Endothelial cell of umbilical vein (primary cell): ENCODE measurements at regions not wholly inside any gene's neighbourhood (a gene's known extent, or its start where the extent isn't known, plus 50 kb on each side); places are given as distances from the start of the nearest gene placed in this dataset.

Experiments
- BruUV-seq: library from RNA; stranded (reverse); fragments of 400-500 nt; replicated peaks from 2 replicates; lab custom pipeline; 2021; lab: Mats Ljungman, UMichigan
- CTCF ChIA-PET: fragments of 300-600, 350-600 bp; sonication (Branson Sonifier 250); formaldehyde crosslinking; loops from one replicate; lab custom pipeline; 2021; ENCODE audit warnings: antibody characterized with exemption, inconsistent platforms; lab: Charles Lee
- POLR2A ChIA-PET: fragments of 300-600, 350-600 bp; sonication (Branson Sonifier 250); formaldehyde crosslinking; loops from one replicate; lab custom pipeline; 2021; ENCODE audit warnings: antibody characterized with exemption, inconsistent platforms; lab: Charles Lee
- DNase-seq: peaks from one replicate; pipeline ENCODE4 v3.0.0-alpha.2; 2011; ENCODE audit warnings: low read depth, low spot score
- FAIRE-seq: peaks from 2 replicates; lab custom pipeline; 2011; peaks lifted over from hg19 to GRCh38; lab: Jason Lieb, UNC
- H2AFZ ChIP-seq: 2 replicates; pipeline ENCODE4 v1.6.0; 2012; ENCODE audit warnings: low read depth, low read length, control low read depth, inconsistent platforms
- H3K27ac ChIP-seq: 2 replicates; pipeline ENCODE4 v1.5.1; 2011; ENCODE audit warnings: low read depth, mild to moderate bottlenecking, control low read depth, low read length, moderate library complexity; ENCODE audit not compliant: insufficient read depth
- H3K27me3 ChIP-seq, 2 experiments: 2 replicates each; pipeline versions ENCODE4 v1.6.0 to v1.6.1; 2011; ENCODE audit warnings: low read length in 2 of 2, mixed read lengths in 1 of 2; ENCODE audit not compliant: control insufficient read depth in 2 of 2, insufficient read depth in 2 of 2
- H3K36me3 ChIP-seq, 2 experiments: 2 replicates in 1 of 2; 3 replicates in 1 of 2; pipeline ENCODE4 v1.5.1; 2011; ENCODE audit warnings: low read length in 2 of 2, mild to moderate bottlenecking in 1 of 2, moderate library complexity in 1 of 2; ENCODE audit not compliant: control insufficient read depth in 2 of 2, insufficient read depth in 2 of 2; ENCODE audit errors: extremely low read depth in 1 of 2
- H3K4me1 ChIP-seq: 3 replicates; pipeline ENCODE4 v1.5.1; 2011; ENCODE audit warnings: mild to moderate bottlenecking, low read length; ENCODE audit not compliant: control insufficient read depth, insufficient read depth; ENCODE audit errors: extremely low read depth
- H3K4me2 ChIP-seq: 2 replicates; pipeline ENCODE4 v1.6.1; 2011; ENCODE audit warnings: low read length, control low read depth, mixed read lengths; ENCODE audit not compliant: insufficient read depth
- H3K4me3 ChIP-seq, 3 experiments: fragments of 200-600 bp in 1 of 3; sonication (generic), shearing (Covaris generic) in 1 of 3; replicated peaks in 1 of 3; 2 replicates each; pipeline ENCODE4 v1.5.1; 2011 to 2016; ENCODE audit warnings: control low read depth in 3 of 3, low read length in 3 of 3, mild to moderate bottlenecking in 2 of 3, inconsistent platforms in 1 of 3, low read depth in 1 of 3, moderate library complexity in 1 of 3; ENCODE audit not compliant: insufficient read depth in 1 of 3
- H3K79me2 ChIP-seq: 2 replicates; pipeline ENCODE4 v1.6.0; 2012; ENCODE audit warnings: low read length, inconsistent platforms; ENCODE audit not compliant: control insufficient read depth, insufficient read depth
- H3K9ac ChIP-seq: replicated peaks from 2 replicates; pipeline ENCODE3; 2011; ENCODE audit warnings: low read length, control low read depth; ENCODE audit not compliant: insufficient read depth; ENCODE audit errors: extremely low read depth
- H3K9me1 ChIP-seq: replicated peaks from 3 replicates; pipeline ENCODE4 v1.6.0; 2011; ENCODE audit warnings: mild to moderate bottlenecking, low read length; ENCODE audit not compliant: control insufficient read depth, insufficient read depth; ENCODE audit errors: extremely low read depth
- H3K9me3 ChIP-seq: replicated peaks from 2 replicates; pipeline ENCODE4 v1.5.1; 2012; ENCODE audit warnings: low read length, inconsistent platforms; ENCODE audit not compliant: control insufficient read depth, insufficient read depth
- H4K20me1 ChIP-seq: replicated peaks from 2 replicates; pipeline ENCODE3; 2011; ENCODE audit warnings: mild to moderate bottlenecking, low read length; ENCODE audit not compliant: control insufficient read depth, insufficient read depth; ENCODE audit errors: extremely low read depth
- CTCF ChIP-seq, 2 donors: IDR thresholded peaks; 1 replicate in 1 of 2; 2 replicates in 1 of 2; pipeline ENCODE4 v1.5.1; 2011; ENCODE audit warnings: low read length in 2 of 2, mild to moderate bottlenecking in 2 of 2, moderate library complexity in 2 of 2, control low read depth in 1 of 2, inconsistent platforms in 1 of 2, low read depth in 1 of 2; ENCODE audit not compliant: insufficient read depth in 1 of 2; ENCODE audit errors: extremely low read depth in 1 of 2
- EZH2 ChIP-seq: IDR thresholded peaks from 2 replicates; pipeline ENCODE4 v1.6.1; 2012; ENCODE audit warnings: borderline replicate concordance, low read depth, mild to moderate bottlenecking, moderate library complexity, low read length, inconsistent platforms; ENCODE audit not compliant: severe bottlenecking
- FOS ChIP-seq: IDR thresholded peaks from 2 replicates; pipeline ENCODE4 v1.6.1; 2011; ENCODE audit warnings: mild to moderate bottlenecking, low read length, moderate library complexity, borderline replicate concordance; ENCODE audit not compliant: insufficient read depth
- GATA2 ChIP-seq: IDR thresholded peaks from 2 replicates; pipeline ENCODE4 v1.7.0; 2011; ENCODE audit warnings: low read depth, mild to moderate bottlenecking, moderate library complexity, mixed read lengths, low read length; ENCODE audit not compliant: insufficient read length, insufficient read depth
- JUN ChIP-seq: IDR thresholded peaks from 2 replicates; pipeline ENCODE4 v1.6.1; 2011; ENCODE audit warnings: borderline replicate concordance, low read depth; ENCODE audit not compliant: insufficient read length, insufficient read depth
- MYC ChIP-seq: IDR thresholded peaks from one replicate; pipeline ENCODE4 v1.6.1; 2011; ENCODE audit warnings: mild to moderate bottlenecking, low read depth, low read length
- POLR2A ChIP-seq: IDR thresholded peaks from 2 replicates; pipeline ENCODE4 v1.6.1; 2012; ENCODE audit warnings: low read depth, mild to moderate bottlenecking, control low read depth, low read length
- POLR2AphosphoS5 ChIP-seq: IDR thresholded peaks from 2 replicates; pipeline ENCODE4 v1.6.1; 2012; ENCODE audit warnings: low read depth, mild to moderate bottlenecking, control low read depth, low read length, moderate library complexity; ENCODE audit not compliant: insufficient read depth
- dilution Hi-C: fragments of 300-500 bp; cut with MboI; formaldehyde crosslinking; loops from one replicate; pipeline ENCODE4 v1.15.0; 2019; ENCODE audit warnings: low sequenced_read_pairs; ENCODE audit not compliant: extremely low pct_ligation_motif_present
- intact Hi-C: fragments of 100-400 bp; cut with micrococcal nuclease; formaldehyde crosslinking; loops from one replicate; pipeline ENCODE4 v1.10.0; 2022
- TF ChIP-seq, protein P1 (sequence below): IDR thresholded peaks from 2 replicates; pipeline ENCODE4 v1.6.1; 2011; ENCODE audit not compliant: insufficient read depth, insufficient read length

GRCh38 chr15:29873947-29874411 lies 51.7 kb upstream of the TJP1 start:
- Histone ChIP-seq H3K9me3 (no peaks in the 10 kb centered on the region), H3K79me2 (no peaks in the 10 kb centered on the region), H3K4me3 (no peak overlapping the region), H3K4me1 (no peaks in the 10 kb centered on the region), H3K9ac (no peak overlapping the region), H4K20me1 (no peaks in the 10 kb centered on the region), H3K27me3 (peaks cover 0 to 2% of the 10 kb centered on the region in 2 experiments), H3K27ac (no peak overlapping the region), H3K9me1 (no peaks in the 10 kb centered on the region), H3K36me3 (no peaks in the 10 kb centered on the region), H2AFZ (no peak overlapping the region), H3K4me2 (no peak overlapping the region)
- no peak for TF ChIP-seq CTCF (IDR thresholded peaks at IDR 0.05; ENCODE audit: extremely low read depth in 1 of 2, insufficient read depth in 1 of 2, low read depth in 1 of 2, low read length in 2 of 2)
- dilution Hi-C loops (no loop called here), intact Hi-C loops (no loop called here)
- ChIA-PET POLR2A (no interaction called here), CTCF (interaction anchor here (1.2 kb wide), 1 partner anchor 52 kb away, joined by 4 read pairs; no protein-coding TSS in a partner anchor)
- no TSS peak for BruUV-seq
- no peak for DNase-seq
- no peak for FAIRE-seq

DNA sequence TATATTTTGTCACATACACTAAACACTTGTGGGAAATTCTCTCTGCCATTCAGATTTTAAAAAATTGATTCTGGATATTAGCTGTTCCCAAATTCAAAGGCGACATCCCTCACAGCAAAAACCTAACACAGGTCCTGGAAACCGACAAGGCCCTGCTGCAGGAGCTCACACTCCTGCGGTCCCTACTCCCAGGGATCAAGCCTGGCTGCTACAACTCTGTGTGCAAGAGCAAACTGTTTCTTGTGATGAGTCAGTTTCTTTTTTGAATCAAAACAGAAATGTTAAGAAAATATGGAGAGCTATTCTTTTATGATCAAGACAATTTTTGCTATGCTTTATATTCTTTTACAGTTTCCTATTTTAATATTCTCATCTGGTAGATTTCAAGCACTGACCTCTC lies 51.0 kb upstream of the TJP1 start:
- Histone ChIP-seq H3K4me1 (no peaks in the 10 kb centered on the region), H2AFZ (no peak overlapping the region), H3K4me3 (no peak overlapping the region), H3K36me3 (no peaks in the 10 kb centered on the region), H3K79me2 (no peaks in the 10 kb centered on the region), H4K20me1 (no peaks in the 10 kb centered on the region), H3K9ac (no peak overlapping the region), H3K4me2 (no peak overlapping the region), H3K27ac (no peak overlapping the region), H3K9me1 (no peaks in the 10 kb centered on the region), H3K9me3 (no peaks in the 10 kb centered on the region), H3K27me3 (peaks cover 0 to 2% of the 10 kb centered on the region in 2 experiments)
- no peak for TF ChIP-seq CTCF (IDR thresholded peaks at IDR 0.05; ENCODE audit: extremely low read depth in 1 of 2, insufficient read depth in 1 of 2, low read depth in 1 of 2, low read length in 2 of 2)
- TF ChIP-seq MYC, result no peak
- TF ChIP-seq GATA2, result no peak
- TF ChIP-seq EZH2, result no peak
- no peak for TF ChIP-seq POLR2AphosphoS5
- TF ChIP-seq JUN, result no peak
- TF ChIP-seq POLR2A, result no peak
- no peak for TF ChIP-seq FOS
- TF ChIP-seq, protein P1, sequence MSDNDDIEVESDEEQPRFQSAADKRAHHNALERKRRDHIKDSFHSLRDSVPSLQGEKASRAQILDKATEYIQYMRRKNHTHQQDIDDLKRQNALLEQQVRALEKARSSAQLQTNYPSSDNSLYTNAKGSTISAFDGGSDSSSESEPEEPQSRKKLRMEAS, result no peak
- FAIRE-seq, result no peak
- dilution Hi-C loops (no loop called here), intact Hi-C loops (no loop called here)
- CTCF ChIA-PET, result interaction anchor here (1.0 to 1.6 kb wide), 4 partner anchors 8 to 53 kb away, joined by 3 to 6 read pairs (median 4); no protein-coding TSS in a partner anchor
- BruUV-seq, result no TSS peak
- POLR2A ChIA-PET, result no interaction called here
- DNase-seq, result no peak
